DND-41 (cell line): ENCODE measurements at regions not wholly inside any gene's neighbourhood (a gene's known extent, or its start where the extent isn't known, plus 50 kb on each side); places are given as distances from the start of the nearest gene placed in this dataset.
A peak's percentile ranks its signal among the peaks of the same experiment; 100 is the strongest.

ENCODE experiments used
- ATAC-seq: fragments of 200-7000 bp; cut with Tn5 transposase; 3 replicates; pipeline ENCODE4 v1.9.1; 2021; ENCODE audit warnings: low read depth; ENCODE audit not compliant: insufficient read depth
- DNase-seq: peaks from one replicate; pipeline ENCODE4 v3.0.0-alpha.2; 2020
- H2AFZ ChIP-seq: 2 replicates; pipeline ENCODE4 v1.6.0; 2012; ENCODE audit warnings: low read depth, low read length
- H3K27ac ChIP-seq: 2 replicates; pipeline ENCODE4 v1.5.1; 2012; ENCODE audit warnings: low read length, inconsistent platforms
- H3K27me3 ChIP-seq: fragments of 200-600 bp; sonication (generic); 2 replicates; pipeline ENCODE4 v1.6.0; 2012; ENCODE audit warnings: low read length, mild to moderate bottlenecking, inconsistent platforms; ENCODE audit not compliant: insufficient read depth, poor library complexity
- H3K36me3 ChIP-seq: 2 replicates; pipeline ENCODE4 v1.5.1; 2012; ENCODE audit warnings: low read length, inconsistent platforms; ENCODE audit not compliant: insufficient read depth
- H3K4me1 ChIP-seq: 2 replicates; pipeline ENCODE4 v1.5.1; 2012; ENCODE audit warnings: mild to moderate bottlenecking, low read length; ENCODE audit not compliant: insufficient read depth
- H3K4me2 ChIP-seq: 2 replicates; pipeline ENCODE4 v1.6.0; 2012; ENCODE audit warnings: mild to moderate bottlenecking, moderate library complexity, low read length, inconsistent platforms; ENCODE audit not compliant: insufficient read depth
- H3K4me3 ChIP-seq, 2 experiments: fragments of 200-600 bp in 1 of 2; shearing (Covaris generic) in 1 of 2; 2 replicates each; pipeline ENCODE4 v1.5.1; 2012 to 2016; ENCODE audit warnings: inconsistent platforms in 2 of 2, low read length in 2 of 2, mild to moderate bottlenecking in 2 of 2, low read depth in 1 of 2, moderate library complexity in 1 of 2
- H3K79me2 ChIP-seq: 2 replicates; pipeline ENCODE4 v1.6.0; 2012; ENCODE audit warnings: low read length, inconsistent platforms; ENCODE audit not compliant: insufficient read depth
- H3K9ac ChIP-seq: 2 replicates; pipeline ENCODE4 v1.6.0; 2012; ENCODE audit warnings: low read depth, mild to moderate bottlenecking, inconsistent platforms, low read length, moderate library complexity
- H3K9me3 ChIP-seq: 2 replicates; pipeline ENCODE4 v1.5.1; 2012; ENCODE audit warnings: low read length, moderate library complexity, mild to moderate bottlenecking, inconsistent platforms; ENCODE audit not compliant: insufficient read depth, severe bottlenecking
- H4K20me1 ChIP-seq: 2 replicates; pipeline ENCODE4 v1.6.0; 2012; ENCODE audit warnings: low read length; ENCODE audit not compliant: insufficient read depth
- CTCF ChIP-seq: IDR thresholded peaks from 2 replicates; pipeline ENCODE4 v1.5.1; 2012; ENCODE audit warnings: borderline replicate concordance, low read length, moderate library complexity, mild to moderate bottlenecking; ENCODE audit not compliant: poor library complexity, severe bottlenecking; ENCODE audit errors: extremely low read depth
- EZH2 ChIP-seq: IDR thresholded peaks from 3 replicates; pipeline ENCODE4 v1.6.1; 2012; ENCODE audit warnings: borderline replicate concordance, low read depth, mild to moderate bottlenecking, moderate library complexity, low read length, inconsistent platforms; ENCODE audit not compliant: severe bottlenecking

- Histone ChIP-seq H3K4me1 (no peaks in the 10 kb centered on the region), H3K9ac (no peak overlapping the region), H2AFZ (no peak overlapping the region), H3K36me3 (no peaks in the 10 kb centered on the region), H3K4me3 (no peak overlapping the region), H3K9me3 (no peaks in the 10 kb centered on the region), H3K27ac (no peak overlapping the region), H3K4me2 (no peak overlapping the region), H3K79me2 (no peaks in the 10 kb centered on the region), H3K27me3 (peaks cover 4% of the 10 kb centered on the region), H4K20me1 (no peaks in the 10 kb centered on the region)
- DNase-seq: no peak
- no peak for TF ChIP-seq EZH2
- TF ChIP-seq CTCF: no peak
- no peak for ATAC-seq
Observed at GRCh38 chr12:107306141-107306659, 212.9 kb upstream of the CRY1 start.

GRCh38 chr12:107308310-107308709, 215.0 kb upstream of the CRY1 start:
- Histone ChIP-seq H3K4me3 (no peak overlapping the region), H3K9me3 (no peaks in the 10 kb centered on the region), H3K4me1 (no peaks in the 10 kb centered on the region), H3K36me3 (no peaks in the 10 kb centered on the region), H3K27ac (no peak overlapping the region), H3K4me2 (no peak overlapping the region), H2AFZ (no peak overlapping the region), H4K20me1 (no peaks in the 10 kb centered on the region), H3K9ac (no peak overlapping the region), H3K27me3 (peaks cover 7% of the 10 kb centered on the region), H3K79me2 (no peaks in the 10 kb centered on the region)
- no peak for TF ChIP-seq CTCF
- no peak for TF ChIP-seq EZH2
- DNase-seq (no peak), ATAC-seq (no peak)

- Histone ChIP-seq H3K79me2 (no peaks in the 10 kb centered on the region), H3K4me3 (no peak overlapping the region), H3K36me3 (no peaks in the 10 kb centered on the region), H3K9ac (no peak overlapping the region), H3K27me3 (peaks cover 9% of the 10 kb centered on the region), H2AFZ (no peak overlapping the region), H3K27ac (no peak overlapping the region), H3K4me1 (no peaks in the 10 kb centered on the region), H3K4me2 (no peak overlapping the region), H3K9me3 (no peaks in the 10 kb centered on the region), H4K20me1 (no peaks in the 10 kb centered on the region)
- TF ChIP-seq EZH2: no peak
- TF ChIP-seq CTCF: no peak
- peak; percentile 24 for DNase-seq
- ATAC-seq: peak; percentile 60; the same call in 2 of the 3 replicates
Observed at GRCh38 chr12:107309020-107309419, 215.7 kb upstream of the CRY1 start.

- no peak for ATAC-seq
- no peaks in the 10 kb centered on the region for H3K36me3 ChIP-seq
- H4K20me1 ChIP-seq: no peaks in the 10 kb centered on the region
- no peak for TF ChIP-seq CTCF
- TF ChIP-seq EZH2: no peak
- H3K9ac ChIP-seq: no peak overlapping the region
- H3K9me3 ChIP-seq: no peaks in the 10 kb centered on the region
- no peak for DNase-seq
- H3K4me2 ChIP-seq: no peak overlapping the region
- no peaks in the 10 kb centered on the region for H3K4me1 ChIP-seq
- no peak overlapping the region for H2AFZ ChIP-seq
- peaks cover 21% of the 10 kb centered on the region for H3K27me3 ChIP-seq
- no peaks in the 10 kb centered on the region for H3K79me2 ChIP-seq
- no peak overlapping the region for H3K27ac ChIP-seq
- H3K4me3 ChIP-seq: no peak overlapping the region
Observed at GRCh38 chr12:107310621-107311020, 217.3 kb upstream of the CRY1 start.
